Hepatocyte (in vitro differentiated cells): ENCODE measurements at regions not wholly inside any gene's neighbourhood (a gene's known extent, or its start where the extent isn't known, plus 50 kb on each side); places are given as distances from the start of the nearest gene placed in this dataset.

ENCODE experiments used
- EZH2 ChIP-seq: fragments of 200-600 bp; sonication (generic); IDR thresholded peaks from 2 replicates; pipeline ENCODE4 v1.6.1; 2016; ENCODE audit warnings: antibody characterized with exemption, mild to moderate bottlenecking, borderline replicate concordance
- EZH2phosphoT487 ChIP-seq: fragments of 200-600 bp; sonication (generic); IDR thresholded peaks from one replicate; pipeline ENCODE4 v1.6.1; 2018; ENCODE audit warnings: antibody characterized with exemption, mild to moderate bottlenecking, low read depth, moderate library complexity; ENCODE audit not compliant: unreplicated experiment, severe bottlenecking
- TF ChIP-seq, protein P1 (sequence below): fragments of 200-600 bp; sonication (generic); IDR thresholded peaks from 2 replicates; pipeline ENCODE4 v1.5.1; 2016; ENCODE audit warnings: antibody characterized with exemption, mild to moderate bottlenecking; ENCODE audit not compliant: poor library complexity

GRCh38 chr6:127019828-127020227, 98.6 kb upstream of the RSPO3 start:
- TF ChIP-seq, protein P1, sequence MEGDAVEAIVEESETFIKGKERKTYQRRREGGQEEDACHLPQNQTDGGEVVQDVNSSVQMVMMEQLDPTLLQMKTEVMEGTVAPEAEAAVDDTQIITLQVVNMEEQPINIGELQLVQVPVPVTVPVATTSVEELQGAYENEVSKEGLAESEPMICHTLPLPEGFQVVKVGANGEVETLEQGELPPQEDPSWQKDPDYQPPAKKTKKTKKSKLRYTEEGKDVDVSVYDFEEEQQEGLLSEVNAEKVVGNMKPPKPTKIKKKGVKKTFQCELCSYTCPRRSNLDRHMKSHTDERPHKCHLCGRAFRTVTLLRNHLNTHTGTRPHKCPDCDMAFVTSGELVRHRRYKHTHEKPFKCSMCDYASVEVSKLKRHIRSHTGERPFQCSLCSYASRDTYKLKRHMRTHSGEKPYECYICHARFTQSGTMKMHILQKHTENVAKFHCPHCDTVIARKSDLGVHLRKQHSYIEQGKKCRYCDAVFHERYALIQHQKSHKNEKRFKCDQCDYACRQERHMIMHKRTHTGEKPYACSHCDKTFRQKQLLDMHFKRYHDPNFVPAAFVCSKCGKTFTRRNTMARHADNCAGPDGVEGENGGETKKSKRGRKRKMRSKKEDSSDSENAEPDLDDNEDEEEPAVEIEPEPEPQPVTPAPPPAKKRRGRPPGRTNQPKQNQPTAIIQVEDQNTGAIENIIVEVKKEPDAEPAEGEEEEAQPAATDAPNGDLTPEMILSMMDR = no peak
- TF ChIP-seq EZH2phosphoT487 (no peak), EZH2 (no peak)
